PC-3 (cell line): ENCODE measurements at regions not wholly inside any gene's neighbourhood (a gene's known extent, or its start where the extent isn't known, plus 50 kb on each side); places are given as distances from the start of the nearest gene placed in this dataset.

Source experiments
- ATAC-seq: fragments of 200-7000 bp; cut with Tn5 transposase; 2 replicates; pipeline ENCODE4 v1.9.1; 2020; ENCODE audit warnings: mild to moderate bottlenecking, moderate library complexity
- BruUV-seq: library from RNA; stranded (reverse); fragments of 400-500 nt; replicated peaks from 2 replicates; lab custom pipeline; 2021; lab: Mats Ljungman, UMichigan
- CTCF ChIA-PET: fragments of 300-600 bp; sonication (Branson Sonifier 250); formaldehyde crosslinking; loops from one replicate; lab custom pipeline; 2022; ENCODE audit warnings: antibody characterized with exemption; lab: Charles Lee
- POLR2A ChIA-PET: fragments of 300-600 bp; sonication (Branson Sonifier 250); formaldehyde crosslinking; loops from one replicate; lab custom pipeline; 2022; ENCODE audit warnings: antibody characterized with exemption; ENCODE audit not compliant: unreplicated experiment; lab: Charles Lee
- DNase-seq: peaks from one replicate; pipeline ENCODE4 v3.0.0-alpha.2; 2015
- H2AFZ ChIP-seq: fragments of 300-600 bp; sonication (generic); 2 replicates; pipeline ENCODE4 v1.6.0; 2016; ENCODE audit warnings: antibody characterized with exemption, low read length
- H3F3A ChIP-seq: fragments of 300-600 bp; sonication (generic); one replicate; pipeline ENCODE4 v1.6.0; 2017; ENCODE audit warnings: antibody characterized with exemption, low read length, control low read depth, mild to moderate bottlenecking; ENCODE audit not compliant: unreplicated experiment
- H3K27ac ChIP-seq: fragments of 300-600 bp; sonication (generic); 2 replicates; pipeline ENCODE4 v1.5.1; 2016; ENCODE audit warnings: mild to moderate bottlenecking, low read length
- H3K27me3 ChIP-seq: fragments of 300-600 bp; sonication (generic); 2 replicates; pipeline ENCODE4 v1.6.1; 2016; ENCODE audit warnings: low read length, mixed read lengths
- H3K36me3 ChIP-seq: fragments of 300-600 bp; sonication (generic); 2 replicates; pipeline ENCODE4 v1.6.1; 2016; ENCODE audit warnings: low read depth, mixed run types, low read length, mixed read lengths
- H3K4me1 ChIP-seq: fragments of 300-600 bp; sonication (generic); 2 replicates; pipeline ENCODE4 v1.5.1; 2016; ENCODE audit warnings: low read length; ENCODE audit not compliant: insufficient read depth
- H3K4me2 ChIP-seq: fragments of 300-600 bp; sonication (generic); 2 replicates; pipeline ENCODE4 v1.6.0; 2016; ENCODE audit warnings: low read length
- H3K4me3 ChIP-seq: fragments of 300-600 bp; sonication (generic); 2 replicates; pipeline ENCODE4 v1.5.1; 2016; ENCODE audit warnings: mild to moderate bottlenecking, low read length, mixed read lengths
- H3K79me2 ChIP-seq: fragments of 300-600 bp; sonication (generic); 2 replicates; pipeline ENCODE4 v1.6.1; 2017; ENCODE audit warnings: low read length, mixed read lengths
- H3K9ac ChIP-seq: fragments of 300-600 bp; sonication (generic); 2 replicates; pipeline ENCODE4 v1.6.0; 2016; ENCODE audit warnings: mild to moderate bottlenecking, low read length
- H3K9me2 ChIP-seq: fragments of 300-600 bp; sonication (generic); replicated peaks from 2 replicates; pipeline ENCODE4 v1.6.1; 2016; ENCODE audit warnings: mixed run types, low read length, mixed read lengths
- H3K9me3 ChIP-seq: fragments of 300-600 bp; sonication (generic); 2 replicates; pipeline ENCODE4 v1.6.1; 2016; ENCODE audit warnings: low read length, mixed read lengths
- H4K20me1 ChIP-seq: fragments of 300-600 bp; sonication (generic); 2 replicates; pipeline ENCODE4 v1.6.1; 2016; ENCODE audit warnings: low read length, mixed read lengths
- EZH2 ChIP-seq: fragments of 300-600 bp; sonication (generic); IDR thresholded peaks from one replicate; pipeline ENCODE4 v1.6.1; 2017; ENCODE audit warnings: antibody characterized with exemption, mild to moderate bottlenecking, low read length; ENCODE audit not compliant: unreplicated experiment
- EZH2phosphoT487 ChIP-seq: fragments of 300-600 bp; sonication (generic); IDR thresholded peaks from 2 replicates; pipeline ENCODE4 v1.6.1; 2018; ENCODE audit warnings: mild to moderate bottlenecking, antibody characterized with exemption, low read length, borderline replicate concordance
- intact Hi-C: fragments of 100-400 bp; cut with micrococcal nuclease; formaldehyde crosslinking; loops from 2 replicates; pipeline ENCODE4 v1.9.0; 2023
- TF ChIP-seq, protein P1 (sequence below): fragments of 300-600 bp; sonication (generic); conservative IDR thresholded peaks from 2 replicates; pipeline ENCODE4 v1.5.1; 2017; ENCODE audit warnings: antibody characterized with exemption, low read depth, mild to moderate bottlenecking, low read length

DNA sequence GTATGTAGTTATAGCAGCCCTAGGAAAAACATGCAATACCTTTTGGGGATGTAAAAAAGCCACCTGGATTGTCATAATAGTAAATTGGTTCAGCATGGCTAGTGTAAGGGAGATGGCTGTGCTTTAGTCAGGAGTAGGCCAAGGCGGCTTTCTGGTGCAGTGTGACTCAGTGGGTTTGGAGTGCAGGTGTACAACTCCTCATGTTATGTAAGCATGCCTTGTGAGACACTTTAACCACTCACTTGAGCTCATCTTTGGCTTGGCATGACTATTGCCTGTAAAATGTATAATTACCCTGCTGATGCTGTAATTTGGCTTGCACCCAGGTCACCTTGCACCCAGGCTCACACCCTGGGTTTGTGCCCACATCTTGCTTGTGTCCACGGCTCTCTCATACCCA lies 239.2 kb upstream of the GLI3 start:
- intact Hi-C loops, result no loop called here

GRCh38 chr7:42475082-42475481 lies 238.1 kb upstream of the GLI3 start:
- no peak overlapping the region for H3K9ac ChIP-seq
- BruUV-seq, result no TSS peak
- H3K27ac ChIP-seq, result no peak overlapping the region
- no peaks in the 10 kb centered on the region for H4K20me1 ChIP-seq
- TF ChIP-seq, protein P1, sequence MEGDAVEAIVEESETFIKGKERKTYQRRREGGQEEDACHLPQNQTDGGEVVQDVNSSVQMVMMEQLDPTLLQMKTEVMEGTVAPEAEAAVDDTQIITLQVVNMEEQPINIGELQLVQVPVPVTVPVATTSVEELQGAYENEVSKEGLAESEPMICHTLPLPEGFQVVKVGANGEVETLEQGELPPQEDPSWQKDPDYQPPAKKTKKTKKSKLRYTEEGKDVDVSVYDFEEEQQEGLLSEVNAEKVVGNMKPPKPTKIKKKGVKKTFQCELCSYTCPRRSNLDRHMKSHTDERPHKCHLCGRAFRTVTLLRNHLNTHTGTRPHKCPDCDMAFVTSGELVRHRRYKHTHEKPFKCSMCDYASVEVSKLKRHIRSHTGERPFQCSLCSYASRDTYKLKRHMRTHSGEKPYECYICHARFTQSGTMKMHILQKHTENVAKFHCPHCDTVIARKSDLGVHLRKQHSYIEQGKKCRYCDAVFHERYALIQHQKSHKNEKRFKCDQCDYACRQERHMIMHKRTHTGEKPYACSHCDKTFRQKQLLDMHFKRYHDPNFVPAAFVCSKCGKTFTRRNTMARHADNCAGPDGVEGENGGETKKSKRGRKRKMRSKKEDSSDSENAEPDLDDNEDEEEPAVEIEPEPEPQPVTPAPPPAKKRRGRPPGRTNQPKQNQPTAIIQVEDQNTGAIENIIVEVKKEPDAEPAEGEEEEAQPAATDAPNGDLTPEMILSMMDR, result no peak
- TF ChIP-seq EZH2phosphoT487 (no peak), EZH2 (no peak)
- peaks cover 4% of the 10 kb centered on the region for H3F3A ChIP-seq
- ChIA-PET CTCF (no interaction called here), POLR2A (no interaction called here)
- intact Hi-C loops, result no loop called here
- no peaks in the 10 kb centered on the region for H3K27me3 ChIP-seq
- no peaks in the 10 kb centered on the region for H3K36me3 ChIP-seq
- H3K4me2 ChIP-seq, result no peak overlapping the region
- peaks cover 13% of the 10 kb centered on the region for H3K4me1 ChIP-seq
- DNase-seq (no peak), ATAC-seq (no peak)
- no peaks in the 10 kb centered on the region for H3K9me3 ChIP-seq
- H2AFZ ChIP-seq, result no peak overlapping the region
- H3K79me2 ChIP-seq, result no peaks in the 10 kb centered on the region
- H3K4me3 ChIP-seq, result no peak overlapping the region
- no peaks in the 10 kb centered on the region for H3K9me2 ChIP-seq

More for the DNA sequence above, 239.2 kb upstream of the GLI3 start:
- Histone ChIP-seq H3K27me3 (no peaks in the 10 kb centered on the region), H3K4me2 (no peak overlapping the region), H3K4me1 (peaks cover 23% of the 10 kb centered on the region), H3K36me3 (no peaks in the 10 kb centered on the region), H3K9me2 (no peaks in the 10 kb centered on the region), H3K9ac (no peak overlapping the region), H2AFZ (no peak overlapping the region), H4K20me1 (no peaks in the 10 kb centered on the region), H3K79me2 (no peaks in the 10 kb centered on the region), H3F3A (peaks cover 4% of the 10 kb centered on the region), H3K27ac (no peak overlapping the region), H3K4me3 (no peak overlapping the region), H3K9me3 (no peaks in the 10 kb centered on the region)
- TF ChIP-seq EZH2phosphoT487 (no peak), EZH2 (no peak)
- TF ChIP-seq, protein P1, result no peak
- no peak for ATAC-seq
- POLR2A ChIA-PET, result no interaction called here
- BruUV-seq, result no TSS peak
- CTCF ChIA-PET, result no interaction called here
- DNase-seq, result no peak

GRCh38 chr7:42473099-42473498 lies 236.1 kb upstream of the GLI3 start:
- Histone ChIP-seq H3K9ac (no peak overlapping the region), H3K4me3 (no peak overlapping the region), H3K9me3 (no peaks in the 10 kb centered on the region), H3K4me2 (no peak overlapping the region), H3K36me3 (no peaks in the 10 kb centered on the region), H3K4me1 (no peaks in the 10 kb centered on the region), H3K9me2 (no peaks in the 10 kb centered on the region), H3K27ac (no peak overlapping the region), H2AFZ (no peak overlapping the region), H3K79me2 (no peaks in the 10 kb centered on the region), H3K27me3 (no peaks in the 10 kb centered on the region), H3F3A (no peaks in the 10 kb centered on the region), H4K20me1 (no peaks in the 10 kb centered on the region)
- intact Hi-C loops, result no loop called here
- ChIA-PET CTCF (interaction anchor here (0.7 kb wide), 1 partner anchor 459 kb away, joined by 3 read pairs; no protein-coding TSS in a partner anchor), POLR2A (no interaction called here)
- TF ChIP-seq, protein P1, result no peak
- TF ChIP-seq EZH2 (no peak), EZH2phosphoT487 (no peak)
- BruUV-seq, result no TSS peak
- DNase-seq (no peak), ATAC-seq (no peak)
